HG03066 (cell line): ENCODE measurements at regions not wholly inside any gene's neighbourhood (a gene's known extent, or its start where the extent isn't known, plus 50 kb on each side); places are given as distances from the start of the nearest gene placed in this dataset.

Source experiments
- ATAC-seq: cut with Tn5 transposase; IDR thresholded peaks from one replicate; pipeline ENCODE4 v1.9.1; 2021; ENCODE audit warnings: low read depth; ENCODE audit not compliant: unreplicated experiment

DNA sequence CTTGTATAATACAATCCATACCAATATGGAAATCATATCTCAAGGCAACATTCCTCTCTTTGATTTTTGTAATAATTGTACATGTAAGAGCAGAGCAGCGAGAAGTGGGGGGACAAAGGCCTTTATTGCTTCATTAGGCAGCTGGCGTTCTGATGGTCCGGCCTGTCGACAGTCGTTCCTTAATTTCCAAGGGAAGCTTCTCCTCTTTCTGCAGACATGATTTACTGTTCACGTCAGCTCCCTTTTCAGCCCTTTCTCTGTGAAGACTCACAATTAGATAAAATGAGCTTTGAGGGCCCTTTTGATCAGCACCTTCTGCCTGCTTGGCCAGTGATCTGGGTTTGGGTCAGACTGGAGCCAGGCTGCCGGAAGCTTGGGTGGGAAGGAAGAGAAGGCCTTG lies 65.6 kb upstream of the CTBP2 start:
- ATAC-seq, result no peak

GRCh38 chr10:125225051-125225450 lies 64.7 kb upstream of the CTBP2 start:
- ATAC-seq, result no peak

DNA sequence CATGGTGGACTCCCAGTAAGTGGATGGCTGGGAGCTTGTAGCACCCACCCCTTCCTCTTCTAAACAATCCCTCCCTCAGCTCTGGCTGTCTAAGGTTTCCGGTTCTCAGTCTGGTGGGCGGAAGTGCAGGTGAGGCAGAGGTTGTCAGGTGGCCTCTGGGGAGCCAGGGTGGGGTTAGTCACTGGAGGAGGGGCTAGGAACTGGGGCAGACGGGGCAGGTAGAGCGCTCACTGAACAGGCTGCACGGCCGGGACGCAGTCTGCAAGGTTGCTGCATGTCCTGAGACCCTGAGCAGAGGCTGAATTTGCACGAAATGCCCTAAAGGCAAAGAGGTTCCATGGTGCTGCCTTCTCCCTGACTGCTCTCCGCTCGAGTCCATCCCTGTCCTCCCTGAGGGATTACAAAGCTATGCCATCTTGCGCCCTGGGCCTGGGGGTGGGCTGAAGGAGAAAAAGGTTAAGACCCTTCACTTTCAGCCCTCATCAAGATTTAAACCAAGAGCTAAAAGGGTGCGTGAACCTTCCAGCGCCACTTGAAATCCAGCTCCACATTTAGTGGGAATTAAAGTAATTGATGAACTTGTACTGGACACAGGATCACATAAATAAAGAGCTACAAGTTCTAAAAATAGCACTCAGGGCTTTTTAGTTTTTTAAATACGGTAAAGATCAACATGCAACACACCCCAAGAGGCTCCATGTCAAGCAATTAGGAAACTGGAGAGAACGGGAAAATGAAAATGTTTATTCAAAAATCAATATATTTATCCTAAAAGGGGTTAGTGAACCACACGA lies 62.3 kb upstream of the CTBP2 start:
- no peak for ATAC-seq

DNA sequence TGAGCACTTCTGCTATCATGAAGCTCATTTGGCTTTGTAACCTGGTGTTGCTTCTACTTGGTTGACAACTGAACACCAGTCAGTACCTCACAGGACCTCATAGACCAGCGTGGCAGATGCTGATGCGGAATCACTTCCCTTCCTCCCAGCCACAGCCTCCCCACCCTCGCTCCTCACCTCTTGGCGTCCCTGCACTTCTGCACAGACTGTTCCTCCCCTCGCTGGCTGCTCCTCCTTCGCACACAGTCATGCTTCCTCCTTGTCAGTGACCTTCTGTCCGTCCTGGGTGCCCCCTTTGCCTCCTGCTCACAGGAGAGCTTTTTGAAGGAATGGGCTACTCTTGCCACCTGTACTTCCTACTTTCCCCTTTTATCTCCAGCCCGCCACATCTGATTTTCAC lies 61.4 kb upstream of the CTBP2 start:
- no peak for ATAC-seq

GRCh38 chr10:125219776-125220175 lies 59.4 kb upstream of the CTBP2 start:
- ATAC-seq, result no peak

- no peak for ATAC-seq
Observed at GRCh38 chr10:125218967-125219366, 58.6 kb upstream of the CTBP2 start.

- no peak for ATAC-seq
Observed at GRCh38 chr10:125217990-125218675, 57.8 kb upstream of the CTBP2 start.

DNA sequence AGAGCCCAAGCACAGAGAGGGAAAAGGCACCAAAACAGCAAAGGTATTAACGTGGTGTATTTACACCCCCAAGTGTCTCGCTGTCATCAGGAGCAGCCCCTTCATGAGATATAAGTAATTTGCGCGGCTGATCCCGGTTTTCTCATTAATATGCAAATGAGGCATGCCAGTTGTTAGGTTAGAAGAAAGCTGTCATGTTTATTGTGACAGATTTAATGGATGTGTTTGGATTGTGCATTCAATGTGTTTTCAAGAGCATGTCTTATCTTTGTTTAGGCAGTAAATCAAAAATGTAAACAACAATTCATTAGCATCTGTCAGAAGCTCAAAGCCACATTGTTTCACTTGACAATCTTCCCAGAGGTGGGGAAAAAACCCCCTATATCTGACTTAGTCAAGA lies 56.5 kb upstream of the CTBP2 start:
- ATAC-seq, result no peak

GRCh38 chr10:125216309-125216708 lies 55.9 kb upstream of the CTBP2 start:
- ATAC-seq, result no peak

DNA sequence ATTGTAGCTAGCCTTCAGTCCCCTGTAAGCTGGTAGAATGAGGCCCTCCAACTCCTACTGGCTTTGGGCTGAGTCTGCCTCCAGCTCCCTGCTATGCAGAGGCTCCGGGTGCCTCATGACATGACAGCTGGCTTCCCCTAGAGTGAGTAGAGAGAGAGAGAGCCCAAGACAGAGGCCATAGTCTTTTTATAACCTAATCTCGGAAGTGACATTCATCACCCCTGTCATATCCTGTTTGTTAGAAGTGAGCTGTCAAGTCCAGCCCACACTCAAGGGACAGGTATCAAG lies 53.9 kb upstream of the CTBP2 start:
- no peak for ATAC-seq

- ATAC-seq, result no peak
Observed at GRCh38 chr10:125213541-125214282, 53.3 kb upstream of the CTBP2 start.

DNA sequence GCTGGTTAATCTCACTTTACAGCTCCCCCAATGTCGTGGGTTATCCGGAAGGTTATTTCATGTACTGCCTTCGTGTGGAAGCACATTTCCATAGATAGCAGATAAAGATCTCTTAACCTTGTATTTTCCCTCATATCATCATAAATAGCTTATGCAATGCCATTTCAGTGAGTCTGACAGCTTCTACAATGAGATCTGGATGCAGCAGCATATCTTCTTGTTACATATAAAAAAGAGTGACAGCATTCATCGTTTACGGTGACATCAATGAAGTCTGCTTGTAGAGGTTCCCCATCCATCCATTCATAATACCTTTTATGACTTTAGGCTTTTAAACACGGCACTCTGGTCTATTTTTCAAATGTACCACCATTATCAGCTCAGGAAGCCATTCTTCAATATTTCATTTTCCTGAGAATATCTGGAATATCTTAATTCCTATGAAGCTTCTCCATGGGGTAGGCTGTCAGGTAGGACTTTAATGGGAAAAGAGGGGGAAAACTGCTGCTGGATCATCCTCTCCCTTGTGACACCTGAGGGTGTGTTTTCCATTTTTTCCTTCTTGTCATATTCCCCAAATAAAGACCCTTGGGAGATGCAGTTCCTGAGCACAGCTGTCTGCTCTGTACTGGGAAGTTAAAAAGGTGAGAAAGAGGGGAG lies 51.9 kb upstream of the CTBP2 start:
- ATAC-seq, result no peak
